NCI-H460 (cell line): ENCODE measurements at regions not wholly inside any gene's neighbourhood (a gene's known extent, or its start where the extent isn't known, plus 50 kb on each side); places are given as distances from the start of the nearest gene placed in this dataset.
"Not testable (repeated sequence)": the region's sequence is repeated elsewhere in the genome, so short reads cannot be mapped to it uniquely, and the experiment has no call there.

Source experiments
- DNase-seq: peaks from one replicate; pipeline ENCODE4 v3.0.0-alpha.2; 2016; ENCODE audit warnings: low read depth; ENCODE audit errors: extremely low read depth

DNA sequence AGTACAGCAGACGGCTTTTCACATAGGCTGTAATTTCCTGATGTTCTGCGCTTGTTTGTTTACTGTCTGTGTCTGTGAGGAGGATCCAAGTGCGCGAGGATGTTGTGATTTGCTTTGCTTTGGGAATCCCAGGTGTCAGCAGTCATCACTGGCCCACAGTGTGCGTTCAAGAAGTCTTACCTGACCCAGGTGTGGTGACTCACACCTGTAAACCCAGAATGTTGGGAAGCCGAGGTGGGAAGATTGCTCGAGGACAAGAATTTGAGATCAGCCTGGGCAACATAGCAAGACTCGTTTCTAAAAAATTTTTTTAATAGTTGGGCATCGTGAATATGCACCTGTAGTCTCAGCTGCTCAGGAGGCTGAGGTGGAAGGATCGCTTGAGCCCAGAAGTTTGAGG, 110.7 kb downstream of the CRLF3 start:
- DNase-seq, result not testable (repeated sequence)

- DNase-seq, result not testable (repeated sequence)
These were observed 111.6 kb downstream of the CRLF3 start for GRCh38 chr17:30712859-30713258.

DNA sequence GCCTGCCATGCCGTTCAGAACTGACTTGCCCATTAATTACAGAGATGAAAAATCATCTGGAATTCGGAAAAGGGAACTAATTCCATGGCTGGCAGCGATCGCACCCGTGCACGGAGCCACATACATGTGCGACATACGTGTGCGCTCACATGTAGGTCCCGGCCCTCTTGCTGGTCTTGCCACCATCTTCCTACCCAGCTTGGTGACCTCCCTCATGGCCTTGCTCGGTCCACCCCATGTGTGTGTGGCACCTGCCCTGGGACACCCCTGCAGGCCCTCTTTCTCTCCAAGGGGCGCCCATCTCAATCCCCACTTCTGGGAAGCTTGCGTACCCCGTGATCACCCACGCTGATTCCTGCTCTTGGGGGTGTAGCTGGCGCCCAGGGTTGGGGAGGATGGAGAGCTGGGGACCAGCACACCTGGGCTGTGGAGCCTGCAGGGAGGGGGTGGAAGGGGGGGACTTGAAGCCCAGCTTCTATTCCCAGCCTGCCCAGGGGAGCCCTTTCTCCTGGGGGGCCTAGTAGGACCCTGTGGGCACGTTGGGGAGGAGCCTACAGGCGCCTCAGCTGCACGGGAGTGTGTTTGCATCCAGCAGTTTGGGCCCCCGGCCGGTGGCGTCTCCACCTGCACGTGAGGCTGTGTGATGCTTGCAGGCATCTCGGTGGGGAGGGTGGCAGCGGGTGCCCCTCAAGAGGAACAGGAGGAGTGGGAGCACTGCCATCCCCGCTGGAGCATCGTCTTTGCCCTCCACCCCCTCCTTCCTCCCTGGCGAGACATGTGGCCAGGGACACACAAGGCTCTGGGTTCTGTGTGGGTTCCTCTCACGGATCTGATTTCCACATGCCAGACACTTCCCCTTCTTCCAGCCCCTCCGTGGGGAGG, 112.6 kb downstream of the CRLF3 start:
- not testable (repeated sequence) for DNase-seq

GRCh38 chr17:30711176-30711575, 113.3 kb downstream of the CRLF3 start:
- DNase-seq, result not testable (repeated sequence)

DNA sequence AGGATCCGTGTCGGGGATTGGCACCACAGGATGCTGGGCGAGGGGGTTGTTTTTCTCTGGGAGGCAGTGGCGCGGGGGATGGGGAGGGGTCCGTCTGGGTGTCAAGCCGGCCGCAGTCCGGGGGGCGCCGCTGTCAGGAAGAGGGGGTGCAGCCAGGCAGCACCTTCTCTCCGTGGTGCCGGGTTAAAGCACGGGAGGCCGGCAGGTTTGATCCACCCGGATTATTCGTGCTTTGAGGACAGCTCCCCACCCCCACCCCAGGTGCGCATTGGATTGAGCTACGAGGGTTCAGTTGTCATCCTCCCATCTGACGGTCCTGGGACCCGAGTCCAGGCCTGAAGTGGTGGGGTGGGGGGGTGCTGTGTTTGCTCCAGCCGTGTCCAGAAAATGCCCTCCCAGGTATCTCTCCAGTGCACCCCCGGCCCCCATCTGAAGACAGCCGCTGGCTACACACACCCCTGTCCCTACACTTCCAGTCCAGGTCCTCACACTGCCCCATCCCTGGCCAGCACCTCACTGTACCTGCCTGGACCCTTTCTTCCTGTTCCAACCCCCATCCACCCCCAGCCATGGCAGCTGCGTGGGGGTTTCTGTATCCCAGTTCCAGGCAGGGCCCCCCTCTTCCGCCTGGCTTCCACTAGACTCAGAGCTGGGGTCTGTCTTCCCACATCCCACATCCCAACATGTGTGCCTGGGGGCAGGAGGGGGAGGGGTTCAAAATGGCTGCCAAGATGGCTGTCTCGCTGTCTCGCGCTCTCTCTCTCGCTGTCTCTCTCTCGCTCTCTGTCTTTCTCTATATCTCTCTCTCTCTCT, 114.0 kb downstream of the CRLF3 start:
- not testable (repeated sequence) for DNase-seq

DNA sequence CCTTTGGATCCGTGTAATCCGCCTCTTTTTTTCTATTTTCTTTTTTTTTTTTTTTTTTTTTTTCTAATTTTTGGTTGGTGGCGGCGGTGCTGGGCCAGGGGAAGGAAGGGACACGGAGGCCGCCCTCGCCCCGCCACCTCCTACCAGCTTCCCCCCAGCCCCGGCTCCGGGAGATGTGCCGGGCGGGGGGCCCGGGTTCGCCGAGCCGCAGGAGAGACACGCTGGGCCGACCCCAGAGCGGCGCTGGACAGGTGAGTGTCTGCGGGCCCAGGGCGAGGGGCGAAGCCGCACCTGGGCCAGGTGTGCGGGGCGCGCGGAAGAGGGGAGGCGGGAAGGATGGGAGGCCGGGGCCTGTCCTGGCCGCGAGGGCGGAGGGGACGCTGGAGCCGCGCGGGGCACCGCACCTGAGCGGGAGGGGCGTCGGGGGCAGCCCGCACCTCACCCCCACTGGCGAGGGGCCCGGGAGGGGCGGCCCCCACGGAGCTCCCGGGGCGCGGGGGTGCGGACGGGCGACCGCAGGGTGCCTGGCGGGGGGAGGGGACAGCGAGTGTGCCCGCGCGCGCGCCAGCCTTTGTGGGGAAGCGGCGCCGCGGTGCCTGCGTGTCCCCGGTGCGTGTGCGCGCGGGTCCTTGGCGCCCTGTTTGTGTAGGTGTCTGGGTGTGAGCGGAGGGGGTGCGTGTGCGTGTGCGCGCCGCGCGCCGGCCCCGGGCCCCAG, 114.8 kb downstream of the CRLF3 start:
- not testable (repeated sequence) for DNase-seq

GRCh38 chr17:30709096-30709495, 115.4 kb downstream of the CRLF3 start:
- not testable (repeated sequence) for DNase-seq

DNA sequence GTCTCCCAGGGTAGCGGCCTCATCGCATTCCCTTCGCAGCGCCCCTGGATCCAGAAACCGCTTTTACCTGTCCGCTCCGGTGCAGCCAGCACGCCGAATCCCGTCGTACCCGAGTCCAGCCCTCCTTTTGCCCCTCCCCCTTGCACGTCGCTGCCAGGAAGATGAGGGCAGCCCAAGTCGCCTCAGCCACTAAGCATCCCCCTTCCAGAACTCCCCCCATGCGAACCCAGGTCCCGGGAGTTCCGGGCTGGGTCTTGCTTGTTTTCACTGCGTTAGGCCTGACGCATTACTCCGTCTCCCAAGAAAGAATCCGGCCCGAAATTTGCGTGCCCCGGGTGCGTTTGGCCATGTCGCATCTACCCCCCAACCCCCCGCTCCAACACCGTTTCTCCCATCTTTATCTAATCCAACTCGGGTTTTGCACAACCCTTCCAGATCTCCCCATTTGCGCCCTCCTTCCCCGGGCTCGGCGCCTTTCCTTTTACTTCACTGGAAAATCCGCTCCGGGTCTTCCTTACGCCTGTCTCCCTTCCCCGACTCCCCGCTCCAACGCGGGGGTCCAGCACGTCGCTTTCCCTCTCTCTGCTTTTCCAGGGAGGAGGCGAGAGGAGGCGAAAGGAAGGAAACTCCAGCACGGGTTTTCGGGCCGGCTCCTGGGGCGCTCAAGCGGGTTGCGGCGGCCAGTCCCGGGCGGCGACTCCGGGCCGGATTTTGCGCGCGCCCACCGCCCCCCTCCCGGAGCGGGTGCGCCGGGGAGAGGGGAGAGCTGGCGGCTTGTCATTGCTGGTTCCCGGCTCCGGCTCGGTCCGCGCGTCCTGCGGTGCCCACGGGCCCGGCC, 116.0 kb downstream of the CRLF3 start:
- peak; percentile 83 for DNase-seq

- not testable (repeated sequence) for DNase-seq
These were observed 116.7 kb downstream of the CRLF3 start for GRCh38 chr17:30707724-30708240.

- not testable (repeated sequence) for DNase-seq
These were observed 117.8 kb downstream of the CRLF3 start for GRCh38 chr17:30706461-30707335.

DNA sequence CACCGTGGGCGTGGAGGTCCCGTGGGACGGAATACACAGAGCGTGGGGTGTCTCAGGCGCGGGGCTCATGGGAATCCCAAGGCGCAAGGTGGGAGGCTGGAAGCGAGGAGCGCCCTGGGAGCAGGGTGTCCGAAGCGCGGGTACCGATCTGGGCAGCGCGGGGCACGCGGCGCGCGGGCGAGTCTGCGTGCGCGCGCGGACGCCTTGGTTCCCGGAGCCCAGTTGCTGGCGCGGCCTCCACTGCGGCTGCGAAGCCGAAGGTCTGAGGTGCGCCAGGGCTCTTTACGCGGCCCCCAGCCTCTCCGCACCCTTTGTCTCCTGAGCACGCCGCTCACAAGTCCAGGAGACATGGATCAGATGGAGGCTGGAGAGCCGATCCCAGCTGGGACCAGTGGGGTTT, 118.5 kb downstream of the CRLF3 start:
- not testable (repeated sequence) for DNase-seq

DNA sequence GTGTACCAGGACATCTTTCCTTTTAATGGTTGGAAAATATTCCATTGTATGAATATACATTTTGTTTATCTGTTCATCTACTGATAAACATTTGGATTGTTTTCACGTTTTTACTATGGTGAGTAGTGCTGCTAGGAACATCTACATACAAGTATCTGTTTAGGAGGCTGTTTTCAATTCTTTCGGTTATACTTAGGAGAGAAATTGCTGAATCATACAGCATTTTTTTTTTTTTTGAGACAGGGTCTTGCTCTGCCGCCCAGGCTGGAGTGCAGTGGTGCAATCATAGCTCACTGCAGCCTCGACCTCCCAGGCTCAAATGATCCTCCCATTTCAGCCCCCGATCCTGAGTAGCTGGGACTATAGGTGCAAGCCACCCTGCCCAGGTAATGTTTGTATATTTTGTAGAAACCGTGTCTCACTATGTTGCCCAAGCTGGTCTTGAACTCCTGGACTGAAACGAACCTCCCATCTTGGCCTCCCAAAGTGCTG, 122.9 kb downstream of the CRLF3 start:
- no peak for DNase-seq

GRCh38 chr17:30700833-30701232, 123.7 kb downstream of the CRLF3 start:
- DNase-seq, result not testable (repeated sequence)

DNA sequence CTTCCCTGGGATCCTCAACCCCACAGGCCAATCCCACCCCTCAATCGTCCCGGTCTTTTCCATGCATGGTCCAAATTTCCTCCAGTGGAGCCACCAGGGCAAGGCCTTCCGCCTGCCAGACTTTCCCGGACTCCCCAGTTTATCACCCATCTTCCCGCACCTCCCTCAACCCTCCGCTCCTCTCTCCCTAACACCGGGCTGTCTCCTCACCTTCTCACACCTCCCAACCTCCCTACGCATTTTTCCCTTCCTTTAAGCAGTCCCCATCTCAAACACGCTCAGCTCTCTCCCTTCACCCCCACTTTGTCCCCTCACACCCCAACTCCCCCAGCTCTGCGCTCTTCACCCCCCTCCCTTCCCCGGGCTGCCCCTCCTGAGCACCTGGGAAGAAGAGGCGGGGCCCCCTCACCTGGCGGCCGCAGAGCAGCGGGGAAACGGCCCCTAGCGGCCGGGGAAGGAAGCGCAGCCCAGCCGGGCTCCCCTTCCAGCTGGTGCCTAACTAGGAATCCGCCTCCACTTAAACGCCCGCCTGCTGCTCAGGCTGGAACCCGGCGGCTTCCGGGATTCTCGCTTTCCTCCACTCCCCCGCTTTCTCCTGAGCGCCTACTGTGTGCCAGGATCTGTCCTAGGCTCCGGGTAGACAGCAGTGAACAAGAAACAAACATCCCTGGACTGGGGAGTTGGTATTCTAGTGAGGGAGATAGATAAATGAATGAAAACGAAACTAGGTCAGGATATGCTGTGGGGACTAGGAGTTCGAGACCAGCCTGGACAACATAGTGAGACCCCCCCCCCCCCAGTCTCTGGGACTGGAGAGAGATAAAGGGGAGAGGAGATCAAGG, 126.7 kb downstream of the CRLF3 start:
- DNase-seq, result peak; percentile 48

- no peak for DNase-seq
These were observed 128.3 kb downstream of the CRLF3 start for GRCh38 chr17:30696234-30696633.

DNA sequence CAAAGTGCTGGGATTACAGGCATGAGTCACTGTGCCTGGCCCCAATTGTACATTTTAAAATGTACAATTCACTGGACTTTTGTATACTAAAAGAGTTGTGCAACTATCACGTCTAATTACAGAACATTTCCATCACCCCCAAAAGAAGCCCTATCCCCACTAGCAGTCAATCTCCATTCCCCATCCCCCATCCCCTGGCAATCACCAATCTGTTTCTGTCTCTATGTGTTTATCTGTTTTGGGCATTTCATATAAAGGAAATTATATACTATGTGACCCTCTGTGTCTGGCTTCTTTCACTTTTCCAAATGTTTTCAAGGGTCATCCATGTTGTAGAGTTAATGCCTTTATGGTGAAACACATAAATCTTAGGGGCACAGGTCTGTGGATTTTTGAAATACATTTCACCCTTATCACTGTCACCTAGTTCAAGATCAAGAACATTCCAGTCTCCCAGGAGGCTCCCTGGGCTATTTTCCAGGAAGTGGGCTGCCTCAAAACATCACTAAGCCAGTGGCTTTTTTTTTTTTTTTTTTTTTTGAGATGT, 129.2 kb downstream of the CRLF3 start:
- not testable (repeated sequence) for DNase-seq

GRCh38 chr17:30693772-30694171, 130.7 kb downstream of the CRLF3 start:
- DNase-seq, result peak; percentile 16
